ENCODE measurements at regions not wholly inside any gene's neighbourhood (a gene's known extent, or its start where the extent isn't known, plus 50 kb on each side); places are given as distances from the start of the nearest gene placed in this dataset.

GRCh38 chr4:117324851-117325491 is 239.6 kb upstream of the TRAM1L1 start:
- no peak for TF ChIP-seq CTCF (conservative IDR thresholded peaks at IDR 0.05)
- no peak for TF ChIP-seq EZH2 (IDR thresholded peaks at IDR 0.05; ENCODE audit: low read depth)

All from PC-9 (cell line).